ENCODE measurements at regions not wholly inside any gene's neighbourhood (a gene's known extent, or its start where the extent isn't known, plus 50 kb on each side); places are given as distances from the start of the nearest gene placed in this dataset.

GRCh38 chr16:77076839-77077238 lies 114.2 kb upstream of the MON1B start:
- no peak for TF ChIP-seq CTCF (IDR thresholded peaks at IDR 0.05; ENCODE audit: insufficient read depth, low read depth, low read length, missing control alignments)
- DNase-seq (ENCODE audit: low read depth) = no peak
- H3K4me3 ChIP-seq (ENCODE audit: low read length) = no peak overlapping the region

- TF ChIP-seq CTCF (IDR thresholded peaks at IDR 0.05; ENCODE audit: insufficient read depth, low read depth, low read length, missing control alignments) = no peak
Observed at GRCh38 chr16:77077256-77077922, 113.6 kb upstream of the MON1B start.

GRCh38 chr16:77085981-77086380 lies 105.0 kb upstream of the MON1B start:
- no peak for TF ChIP-seq CTCF (IDR thresholded peaks at IDR 0.05; ENCODE audit: insufficient read depth, low read depth, low read length, missing control alignments)
- DNase-seq (ENCODE audit: low read depth) = no peak

More at GRCh38 chr16:77077256-77077922, 113.6 kb upstream of the MON1B start:
- no peak for DNase-seq (ENCODE audit: low read depth)
- no peak overlapping the region for H3K4me3 ChIP-seq (ENCODE audit: low read length)

GRCh38 chr16:77090062-77090461 lies 100.9 kb upstream of the MON1B start:
- no peak overlapping the region for H3K4me3 ChIP-seq (ENCODE audit: low read length)
- no peak for TF ChIP-seq CTCF (IDR thresholded peaks at IDR 0.05; ENCODE audit: insufficient read depth, low read depth, low read length, missing control alignments)
- no peak for DNase-seq (ENCODE audit: low read depth)

More at GRCh38 chr16:77085981-77086380, 105.0 kb upstream of the MON1B start:
- no peak overlapping the region for H3K4me3 ChIP-seq (ENCODE audit: low read length)

GRCh38 chr16:77093309-77093708 lies 97.7 kb upstream of the MON1B start:
- no peak overlapping the region for H3K4me3 ChIP-seq (ENCODE audit: low read length)
- no peak for DNase-seq (ENCODE audit: low read depth)
- no peak for TF ChIP-seq CTCF (IDR thresholded peaks at IDR 0.05; ENCODE audit: insufficient read depth, low read depth, low read length, missing control alignments)

GRCh38 chr16:77093999-77094398 lies 97.0 kb upstream of the MON1B start:
- DNase-seq (ENCODE audit: low read depth) = no peak
- no peak for TF ChIP-seq CTCF (IDR thresholded peaks at IDR 0.05; ENCODE audit: insufficient read depth, low read depth, low read length, missing control alignments)
- H3K4me3 ChIP-seq (ENCODE audit: low read length) = no peak overlapping the region

- no peak overlapping the region for H3K4me3 ChIP-seq (ENCODE audit: low read length)
- no peak for DNase-seq (ENCODE audit: low read depth)
- TF ChIP-seq CTCF (IDR thresholded peaks at IDR 0.05; ENCODE audit: insufficient read depth, low read depth, low read length, missing control alignments) = no peak
Observed at GRCh38 chr16:77111056-77111565, 79.9 kb upstream of the MON1B start.
